G401.6 (cell line): ENCODE measurements at regions not wholly inside any gene's neighbourhood (a gene's known extent, or its start where the extent isn't known, plus 50 kb on each side); places are given as distances from the start of the nearest gene placed in this dataset.
A peak's percentile ranks its signal among the peaks of the same experiment; 100 is the strongest.
"Not testable (repeated sequence)": the region's sequence is repeated elsewhere in the genome, so short reads cannot be mapped to it uniquely, and the experiment has no call there.

Experiments used
- FAIRE-seq: peaks from 2 replicates; lab custom pipeline; 2012; peaks lifted over from hg19 to GRCh38; lab: Jason Lieb, UNC

DNA sequence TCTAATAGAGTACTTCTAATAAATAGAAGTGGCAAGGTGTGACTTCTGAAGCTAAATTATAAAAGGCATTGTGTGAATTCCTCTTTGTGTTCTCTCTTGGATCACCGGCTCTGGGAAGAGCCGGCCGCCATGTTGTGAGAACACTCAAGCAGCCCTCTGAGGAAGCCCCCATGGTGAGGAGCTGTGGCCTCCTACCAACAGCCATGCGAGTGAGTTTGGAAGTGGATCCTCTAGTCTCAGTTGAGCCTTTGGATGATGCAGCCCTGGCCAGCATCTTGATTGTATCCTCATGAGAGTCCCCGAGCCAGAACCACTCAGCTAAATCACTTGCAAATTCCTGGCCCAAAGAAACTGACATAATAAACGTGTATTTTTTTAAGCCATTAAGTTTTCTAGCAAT lies 94.5 kb upstream of the CARD11 start:
- no peak for FAIRE-seq

- no peak for FAIRE-seq
These were observed 95.3 kb upstream of the CARD11 start for GRCh38 chr7:3138997-3139396.

DNA sequence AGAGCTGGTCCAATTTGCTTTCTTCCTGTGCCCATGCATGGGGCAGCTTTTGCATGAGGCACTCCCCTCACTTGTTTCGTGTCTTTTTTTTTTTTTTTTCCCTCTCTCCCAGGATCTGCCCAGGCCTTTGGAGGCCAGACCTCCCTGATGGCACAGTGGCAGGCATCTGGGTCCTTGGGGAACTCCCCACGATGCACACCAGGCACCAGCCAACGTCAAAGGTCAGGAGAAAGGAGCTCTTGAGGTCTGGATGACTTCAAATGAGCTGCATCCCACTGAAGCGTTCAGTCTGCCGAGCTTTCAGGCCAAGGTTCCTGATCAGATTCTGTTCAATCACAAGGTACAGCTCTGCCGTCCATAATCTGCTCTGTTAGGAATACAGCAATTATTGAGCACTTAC lies 97.2 kb upstream of the CARD11 start:
- no peak for FAIRE-seq

GRCh38 chr7:3141326-3141725 lies 97.7 kb upstream of the CARD11 start:
- no peak for FAIRE-seq

- FAIRE-seq: no peak
These were observed 100.5 kb upstream of the CARD11 start for GRCh38 chr7:3143869-3144775.

DNA sequence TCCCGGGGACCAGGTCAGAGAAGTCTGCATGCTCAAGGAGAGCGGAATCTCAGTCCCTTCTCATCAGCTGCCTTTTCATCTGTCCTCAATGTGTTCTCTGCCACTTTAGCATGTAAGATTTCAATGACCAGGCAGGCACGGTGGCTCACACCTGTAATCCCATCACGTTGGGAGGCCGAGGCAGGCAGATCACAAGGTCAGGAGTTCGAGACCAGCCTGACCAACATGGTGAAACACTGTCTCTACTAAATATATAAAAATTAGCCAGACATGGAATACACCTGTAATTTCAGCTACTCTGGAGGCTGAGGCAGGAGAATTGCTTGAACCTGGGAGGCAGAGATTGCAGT lies 101.1 kb upstream of the CARD11 start:
- FAIRE-seq: not testable (repeated sequence)

DNA sequence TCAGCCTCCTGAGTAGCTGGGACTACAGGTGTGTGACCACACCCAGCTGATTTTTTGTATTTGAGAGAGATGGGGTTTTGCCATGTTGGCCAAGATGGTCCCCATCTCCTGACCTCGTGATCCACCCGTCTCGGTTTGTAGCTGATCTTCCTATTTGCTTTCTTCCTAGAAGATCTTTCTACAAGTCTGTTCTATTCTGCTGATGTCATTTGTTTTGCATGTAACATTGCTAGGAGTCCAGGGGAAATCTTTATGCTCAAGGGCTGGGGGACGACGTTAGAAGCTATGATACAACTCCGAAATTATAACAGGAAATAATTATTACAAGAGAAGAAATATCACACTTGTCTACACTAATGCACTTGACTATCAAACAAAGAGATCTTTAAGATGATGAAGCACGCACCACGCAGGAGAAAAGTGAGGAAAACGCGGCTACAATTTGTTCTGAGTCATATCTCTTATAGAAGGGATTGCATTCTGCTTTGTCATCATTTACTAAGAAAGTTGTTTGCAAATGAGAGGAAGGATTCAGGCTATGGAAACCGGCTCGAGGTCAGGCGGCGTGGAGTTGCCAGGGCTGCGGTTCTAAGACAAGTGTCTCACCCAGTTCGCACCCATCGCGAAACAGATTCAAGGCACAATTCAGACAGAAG lies 103.0 kb upstream of the CARD11 start:
- FAIRE-seq: no peak

- FAIRE-seq: not testable (repeated sequence)
These were observed 104.8 kb upstream of the CARD11 start for GRCh38 chr7:3148471-3148870.

- no peak for FAIRE-seq
These were observed 105.7 kb upstream of the CARD11 start for GRCh38 chr7:3149231-3149995.

GRCh38 chr7:3150027-3150426 lies 106.4 kb upstream of the CARD11 start:
- no peak for FAIRE-seq

DNA sequence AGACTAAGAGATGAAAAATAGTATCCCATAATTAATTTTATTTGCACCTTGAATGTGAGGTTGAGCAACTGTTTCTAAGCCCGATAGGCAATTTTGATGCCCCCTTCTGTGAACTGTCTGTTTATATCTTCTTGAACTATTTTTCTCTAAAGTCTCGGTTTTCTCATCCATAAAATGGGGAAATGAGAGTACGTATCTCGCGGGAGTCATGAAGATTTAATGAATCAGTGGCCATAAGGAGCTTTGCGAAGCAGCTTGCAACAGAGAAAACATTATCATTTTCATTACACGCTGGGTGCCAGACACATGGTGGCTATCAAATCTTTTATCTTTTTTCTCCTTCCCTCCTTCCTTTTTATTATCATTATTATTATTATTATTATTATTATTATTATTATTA lies 108.1 kb upstream of the CARD11 start:
- FAIRE-seq: no peak

DNA sequence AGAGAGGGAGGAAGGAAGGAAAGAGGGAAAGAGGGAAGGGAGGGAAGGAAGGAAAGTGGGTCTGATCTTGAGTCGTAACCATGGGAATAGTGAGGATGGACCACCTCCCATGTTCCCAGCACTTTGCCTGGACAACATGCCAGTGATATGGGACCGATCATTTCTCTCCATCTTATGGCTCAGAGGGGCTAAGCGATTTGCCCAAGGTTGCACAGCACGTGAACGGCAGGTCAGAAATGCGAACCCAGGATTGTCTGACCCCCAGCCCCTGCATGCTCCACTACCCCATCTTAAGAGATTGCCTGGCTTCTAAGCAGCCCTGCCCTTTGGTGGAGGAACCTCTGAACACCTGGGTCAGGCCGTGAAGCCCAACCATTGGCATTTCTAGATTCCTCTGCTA lies 109.0 kb upstream of the CARD11 start:
- no peak for FAIRE-seq

GRCh38 chr7:3153118-3153517 lies 109.5 kb upstream of the CARD11 start:
- FAIRE-seq: no peak

GRCh38 chr7:3154317-3154716 lies 110.7 kb upstream of the CARD11 start:
- no peak for FAIRE-seq

DNA sequence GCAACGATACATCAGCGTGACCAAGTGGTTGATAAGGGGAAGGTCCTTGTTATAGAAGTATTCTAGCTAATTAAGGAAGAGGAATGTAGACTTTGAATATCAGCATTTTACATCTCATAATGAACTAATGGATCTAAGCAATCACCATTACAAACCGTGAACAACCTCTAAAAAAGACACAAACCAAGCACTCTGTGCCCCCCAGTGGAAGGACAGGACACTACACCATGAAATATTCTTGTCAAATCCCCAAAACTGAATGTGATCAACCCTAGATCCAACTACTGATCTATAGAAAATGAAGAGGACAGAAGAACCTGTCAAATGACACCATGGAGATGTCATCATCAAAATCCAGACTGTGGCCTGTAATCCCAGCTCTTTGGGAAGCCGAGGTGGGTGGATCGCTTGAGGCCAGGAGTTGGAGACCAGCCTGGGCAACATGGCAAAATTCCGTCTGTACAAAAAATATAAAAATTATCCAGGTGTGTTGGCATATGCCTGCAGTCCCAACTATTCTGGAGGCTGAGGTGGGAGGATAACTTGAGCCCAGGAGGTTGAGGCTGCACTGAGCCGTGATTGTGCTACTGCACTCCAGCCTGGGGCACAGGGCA lies 111.3 kb upstream of the CARD11 start:
- peak; percentile 81 for FAIRE-seq

- FAIRE-seq: no peak
These were observed 112.8 kb upstream of the CARD11 start for GRCh38 chr7:3156508-3156907.

- no peak for FAIRE-seq
These were observed 114.1 kb upstream of the CARD11 start for GRCh38 chr7:3157566-3158287.

DNA sequence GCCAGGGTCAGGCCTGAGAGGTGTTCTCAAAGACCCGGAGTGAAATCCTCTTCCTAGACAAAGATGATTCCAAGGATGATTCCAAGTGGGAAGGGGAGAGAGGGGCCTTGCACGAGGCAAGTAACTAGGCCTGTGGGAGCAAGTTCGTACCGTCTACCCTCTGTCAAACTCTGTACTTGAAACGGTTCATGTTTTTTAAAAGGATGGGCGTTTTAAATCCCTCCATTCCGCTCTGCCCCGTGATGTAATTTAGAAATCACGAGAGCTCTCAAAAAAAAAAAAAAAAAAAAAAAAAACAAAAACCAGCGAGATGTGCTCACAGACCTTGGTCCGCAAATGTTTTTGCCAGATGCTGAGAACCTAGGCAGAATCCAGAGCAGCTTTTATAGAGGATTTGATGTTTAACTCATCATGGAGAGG lies 114.7 kb upstream of the CARD11 start:
- no peak for FAIRE-seq

DNA sequence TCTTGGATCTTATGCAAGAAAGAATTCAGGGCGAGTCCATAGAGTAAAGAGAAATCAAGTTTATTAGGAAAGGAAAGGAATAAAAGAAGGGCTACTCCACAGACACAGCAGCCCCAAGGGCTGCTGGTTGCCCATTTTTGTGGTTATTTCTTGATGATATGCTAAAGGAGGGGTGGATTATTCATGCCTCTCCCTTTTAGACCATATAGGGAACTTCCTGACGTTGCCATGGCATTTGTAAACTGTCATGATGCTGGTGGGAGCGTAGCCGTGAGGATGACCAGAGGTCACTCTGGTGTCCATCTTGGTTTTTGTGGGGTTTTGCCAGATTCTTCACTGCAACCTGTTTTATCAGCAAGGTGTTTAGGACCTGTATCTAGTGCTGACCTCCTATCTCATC lies 115.4 kb upstream of the CARD11 start:
- FAIRE-seq: no peak

- FAIRE-seq: no peak
These were observed 115.8 kb upstream of the CARD11 start for GRCh38 chr7:3159445-3159844.

DNA sequence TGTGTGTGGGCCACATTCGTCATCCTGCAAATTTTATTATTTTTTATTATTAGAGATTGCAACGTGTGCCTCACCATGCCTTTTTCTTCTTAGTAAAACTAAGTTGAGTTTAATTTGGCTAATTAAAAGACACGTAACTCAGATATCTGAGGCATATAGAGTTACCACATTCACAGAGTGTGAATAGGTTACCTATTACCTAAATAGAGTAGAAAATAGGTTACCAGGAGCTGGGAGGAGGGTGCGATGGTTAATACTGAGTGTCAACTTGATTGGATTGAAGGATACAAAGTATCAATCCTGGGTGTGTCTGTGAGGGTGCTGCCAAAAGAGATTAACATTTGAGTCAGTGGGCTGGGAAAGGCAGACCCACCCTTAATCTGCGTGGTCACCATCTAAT lies 116.3 kb upstream of the CARD11 start:
- FAIRE-seq: not testable (repeated sequence)

DNA sequence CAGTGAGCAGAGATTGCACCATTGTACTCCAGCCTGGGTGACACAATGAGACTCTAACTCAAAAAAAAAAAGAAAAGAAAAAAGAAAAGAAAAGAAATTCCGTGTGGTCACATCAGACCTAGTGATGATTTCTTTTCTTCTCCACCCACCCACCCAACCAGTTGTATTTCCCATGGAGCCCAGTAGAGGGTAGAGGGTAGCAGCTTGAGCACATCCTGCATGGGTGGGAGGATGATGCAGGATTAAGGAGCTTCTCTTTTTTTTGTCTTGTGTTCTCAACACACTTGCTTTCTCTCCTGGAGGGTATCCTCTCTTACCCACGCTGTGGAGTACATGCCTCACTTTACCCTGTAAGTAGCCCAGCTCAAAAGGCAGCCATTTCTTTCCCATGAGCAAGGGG lies 118.6 kb upstream of the CARD11 start:
- FAIRE-seq: no peak
